ENCODE measurements at regions not wholly inside any gene's neighbourhood (a gene's known extent, or its start where the extent isn't known, plus 50 kb on each side); places are given as distances from the start of the nearest gene placed in this dataset.
"Not testable (repeated sequence)": the region's sequence is repeated elsewhere in the genome, so short reads cannot be mapped to it uniquely, and the experiment has no call there.

DNA sequence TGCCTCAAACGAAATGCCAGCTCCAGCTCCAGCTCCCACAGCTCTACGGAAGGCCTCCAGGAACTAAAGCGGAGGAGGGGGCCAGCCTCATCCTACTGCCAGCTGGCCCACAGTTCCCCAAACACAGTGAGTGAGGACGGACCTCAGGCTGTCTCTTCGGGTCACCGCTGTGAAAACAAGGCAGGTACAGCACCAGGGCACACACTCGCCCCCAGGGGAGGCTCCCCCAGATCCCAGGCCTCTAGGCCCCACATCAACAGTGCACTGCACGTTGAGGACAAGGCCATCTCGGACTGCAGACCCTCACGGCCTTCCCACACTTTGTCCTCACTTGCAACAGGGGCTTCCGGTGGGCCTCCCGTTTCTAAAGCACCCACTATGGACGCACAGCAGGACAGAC, 95.0 kb downstream of the GTF2H2C_2 start:
- not testable (repeated sequence) for H3K4me3 Mint-ChIP-seq; DNase-seq; H3K27me3 Mint-ChIP-seq (ENCODE audit: low read depth, poor library complexity); H3K4me1 Mint-ChIP-seq; H3K27ac Mint-ChIP-seq; H3K36me3 Mint-ChIP-seq (ENCODE audit: low read depth); H3K9me3 Mint-ChIP-seq

DNA sequence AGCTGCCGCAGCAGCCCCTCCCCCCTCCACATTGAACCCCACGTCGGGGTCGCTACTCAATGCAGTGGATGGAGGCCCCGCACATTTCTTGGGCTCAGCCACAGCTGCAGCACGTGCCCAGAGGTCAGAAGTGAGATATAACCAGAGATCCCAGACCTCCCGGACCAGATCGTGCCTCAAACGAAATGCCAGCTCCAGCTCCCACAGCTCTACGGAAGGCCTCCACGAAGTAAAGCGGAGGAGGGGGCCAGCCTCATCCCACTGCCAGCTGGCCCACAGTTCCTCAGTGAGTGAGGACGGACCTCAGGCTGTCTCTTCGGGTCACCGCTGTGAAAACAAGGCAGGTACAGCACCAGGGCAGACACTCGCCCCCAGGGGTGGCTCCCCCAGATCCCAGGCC, 95.6 kb downstream of the GTF2H2C_2 start:
- not testable (repeated sequence) for H3K36me3 Mint-ChIP-seq (ENCODE audit: low read depth); H3K27me3 Mint-ChIP-seq (ENCODE audit: low read depth, poor library complexity); DNase-seq; H3K4me1 Mint-ChIP-seq; H3K4me3 Mint-ChIP-seq; H3K9me3 Mint-ChIP-seq
- peak overlapping the region; percentile 54 for H3K27ac Mint-ChIP-seq
